ENCODE measurements at regions not wholly inside any gene's neighbourhood (a gene's known extent, or its start where the extent isn't known, plus 50 kb on each side); places are given as distances from the start of the nearest gene placed in this dataset.

DNA sequence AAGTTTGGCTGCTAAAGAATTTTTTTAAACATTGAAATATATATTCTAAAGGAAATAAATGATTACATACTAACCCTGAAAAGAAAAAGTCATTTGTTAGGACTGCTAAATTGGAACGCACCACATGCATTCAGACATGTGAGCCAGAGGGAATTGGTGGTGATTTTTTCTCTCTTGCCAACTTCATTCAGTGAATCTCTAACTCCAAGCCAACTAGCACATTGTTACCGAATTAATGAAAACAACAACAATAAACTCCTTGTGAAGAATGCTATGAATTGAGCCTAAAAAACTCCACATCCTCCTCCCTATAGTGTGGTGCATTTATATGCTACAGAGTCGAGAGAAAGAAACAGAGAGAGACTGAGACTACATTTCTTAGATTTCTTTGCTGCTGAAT lies 135.5 kb upstream of the CACNA2D1 start (continued):
- no peak for TF ChIP-seq ZNF274 (IDR thresholded peaks at IDR 0.05; ENCODE audit: low read depth, low read length)
- TF ChIP-seq YY1 (IDR thresholded peaks at IDR 0.05; ENCODE audit: extremely low read depth, insufficient replicate concordance, low read depth, low read length), result no peak

DNA sequence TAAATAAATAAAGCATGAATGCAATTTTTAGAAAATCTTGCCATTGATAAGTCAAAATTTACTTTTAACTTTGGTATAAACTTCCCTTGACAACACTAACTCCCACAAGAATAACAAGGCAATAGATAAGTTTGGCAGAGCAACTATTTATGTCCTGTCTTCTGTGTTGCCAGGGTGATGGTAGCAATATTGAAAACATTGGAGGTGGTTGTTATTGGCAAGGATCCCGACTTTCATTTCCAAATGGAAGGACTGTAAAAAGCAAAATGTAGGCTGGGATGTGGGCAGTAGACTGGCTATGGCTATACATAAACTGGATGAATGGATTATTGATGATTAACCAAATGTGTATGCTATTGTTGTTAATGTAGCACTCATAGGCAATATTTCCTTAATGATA lies 134.9 kb upstream of the CACNA2D1 start:
- H3K4me1 ChIP-seq (ENCODE audit: control insufficient read depth in 1 of 2, insufficient read depth in 2 of 2, low read length in 2 of 2), result no peaks in the 10 kb centered on the region
- DNase-seq (ENCODE audit: low read depth, low spot score), result no peak
- no peak for ATAC-seq
- no TSS peak for BruUV-seq (replicated peaks)
- no peak overlapping the region for H3K27ac ChIP-seq (ENCODE audit: low read depth, low read length)
- ChIA-PET CTCF (no interaction called here), POLR2A (no interaction called here), RAD21 (ENCODE audit: low non-redundant PET in 1 of 2, low total read pairs in 2 of 2, uncharacterized antibody in 2 of 2, unreplicated experiment in 2 of 2) (no interaction called here)
- H4K20me1 ChIP-seq (ENCODE audit: insufficient read depth), result no peaks in the 10 kb centered on the region
- H3K9me3 ChIP-seq (ENCODE audit: control insufficient read depth in 1 of 2, insufficient read depth in 1 of 2, low read depth in 1 of 2, low read length in 2 of 2), result no peaks in the 10 kb centered on the region
- H3K27me3 ChIP-seq (ENCODE audit: insufficient read depth, low read length), result no peaks in the 10 kb centered on the region
- H3K9me2 ChIP-seq (ENCODE audit: insufficient read depth), result no peaks in the 10 kb centered on the region
- no peak overlapping the region for H3K4me3 ChIP-seq (replicated peaks in 1 of 2; ENCODE audit: low read depth in 1 of 2, low read length in 2 of 2)
- intact Hi-C loops (cut with micrococcal nuclease), result no loop called here
- H3K4me2 ChIP-seq (ENCODE audit: low read length), result no peak overlapping the region
- H3K9ac ChIP-seq (ENCODE audit: low read length), result no peak overlapping the region
- H2AFZ ChIP-seq (ENCODE audit: low read depth, low read length, poor library complexity, severe bottlenecking), result no peak overlapping the region
- no peaks in the 10 kb centered on the region for H3K79me2 ChIP-seq (ENCODE audit: insufficient read depth, low read length)
- TF ChIP-seq, protein P1, sequence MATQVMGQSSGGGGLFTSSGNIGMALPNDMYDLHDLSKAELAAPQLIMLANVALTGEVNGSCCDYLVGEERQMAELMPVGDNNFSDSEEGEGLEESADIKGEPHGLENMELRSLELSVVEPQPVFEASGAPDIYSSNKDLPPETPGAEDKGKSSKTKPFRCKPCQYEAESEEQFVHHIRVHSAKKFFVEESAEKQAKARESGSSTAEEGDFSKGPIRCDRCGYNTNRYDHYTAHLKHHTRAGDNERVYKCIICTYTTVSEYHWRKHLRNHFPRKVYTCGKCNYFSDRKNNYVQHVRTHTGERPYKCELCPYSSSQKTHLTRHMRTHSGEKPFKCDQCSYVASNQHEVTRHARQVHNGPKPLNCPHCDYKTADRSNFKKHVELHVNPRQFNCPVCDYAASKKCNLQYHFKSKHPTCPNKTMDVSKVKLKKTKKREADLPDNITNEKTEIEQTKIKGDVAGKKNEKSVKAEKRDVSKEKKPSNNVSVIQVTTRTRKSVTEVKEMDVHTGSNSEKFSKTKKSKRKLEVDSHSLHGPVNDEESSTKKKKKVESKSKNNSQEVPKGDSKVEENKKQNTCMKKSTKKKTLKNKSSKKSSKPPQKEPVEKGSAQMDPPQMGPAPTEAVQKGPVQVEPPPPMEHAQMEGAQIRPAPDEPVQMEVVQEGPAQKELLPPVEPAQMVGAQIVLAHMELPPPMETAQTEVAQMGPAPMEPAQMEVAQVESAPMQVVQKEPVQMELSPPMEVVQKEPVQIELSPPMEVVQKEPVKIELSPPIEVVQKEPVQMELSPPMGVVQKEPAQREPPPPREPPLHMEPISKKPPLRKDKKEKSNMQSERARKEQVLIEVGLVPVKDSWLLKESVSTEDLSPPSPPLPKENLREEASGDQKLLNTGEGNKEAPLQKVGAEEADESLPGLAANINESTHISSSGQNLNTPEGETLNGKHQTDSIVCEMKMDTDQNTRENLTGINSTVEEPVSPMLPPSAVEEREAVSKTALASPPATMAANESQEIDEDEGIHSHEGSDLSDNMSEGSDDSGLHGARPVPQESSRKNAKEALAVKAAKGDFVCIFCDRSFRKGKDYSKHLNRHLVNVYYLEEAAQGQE (IDR thresholded peaks at IDR 0.05; ENCODE audit: low read depth), result no peak
- TF ChIP-seq SP1 (IDR thresholded peaks at IDR 0.05; ENCODE audit: low read depth), result no peak
- TF ChIP-seq SRF (IDR thresholded peaks at IDR 0.05; ENCODE audit: low read depth), result no peak
- TF ChIP-seq CBX3 (IDR thresholded peaks at IDR 0.05; ENCODE audit: low read depth), result no peak
- TF ChIP-seq ZNF274 (IDR thresholded peaks at IDR 0.05; ENCODE audit: low read depth, low read length), result no peak
- TF ChIP-seq, protein P2, sequence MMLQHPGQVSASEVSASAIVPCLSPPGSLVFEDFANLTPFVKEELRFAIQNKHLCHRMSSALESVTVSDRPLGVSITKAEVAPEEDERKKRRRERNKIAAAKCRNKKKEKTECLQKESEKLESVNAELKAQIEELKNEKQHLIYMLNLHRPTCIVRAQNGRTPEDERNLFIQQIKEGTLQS (IDR thresholded peaks at IDR 0.05), result no peak
- no peak for TF ChIP-seq FOSL1 (IDR thresholded peaks at IDR 0.05; ENCODE audit: low read depth)
- no peak for TF ChIP-seq YY1 (IDR thresholded peaks at IDR 0.05; ENCODE audit: extremely low read depth, insufficient replicate concordance, low read depth, low read length)
- no peak for TF ChIP-seq TCF7L2 (IDR thresholded peaks at IDR 0.05; ENCODE audit: borderline replicate concordance, extremely low read depth, insufficient read depth, insufficient read length)
- no peak for TF ChIP-seq ZFX (IDR thresholded peaks at IDR 0.05)
- TF ChIP-seq, protein P3, sequence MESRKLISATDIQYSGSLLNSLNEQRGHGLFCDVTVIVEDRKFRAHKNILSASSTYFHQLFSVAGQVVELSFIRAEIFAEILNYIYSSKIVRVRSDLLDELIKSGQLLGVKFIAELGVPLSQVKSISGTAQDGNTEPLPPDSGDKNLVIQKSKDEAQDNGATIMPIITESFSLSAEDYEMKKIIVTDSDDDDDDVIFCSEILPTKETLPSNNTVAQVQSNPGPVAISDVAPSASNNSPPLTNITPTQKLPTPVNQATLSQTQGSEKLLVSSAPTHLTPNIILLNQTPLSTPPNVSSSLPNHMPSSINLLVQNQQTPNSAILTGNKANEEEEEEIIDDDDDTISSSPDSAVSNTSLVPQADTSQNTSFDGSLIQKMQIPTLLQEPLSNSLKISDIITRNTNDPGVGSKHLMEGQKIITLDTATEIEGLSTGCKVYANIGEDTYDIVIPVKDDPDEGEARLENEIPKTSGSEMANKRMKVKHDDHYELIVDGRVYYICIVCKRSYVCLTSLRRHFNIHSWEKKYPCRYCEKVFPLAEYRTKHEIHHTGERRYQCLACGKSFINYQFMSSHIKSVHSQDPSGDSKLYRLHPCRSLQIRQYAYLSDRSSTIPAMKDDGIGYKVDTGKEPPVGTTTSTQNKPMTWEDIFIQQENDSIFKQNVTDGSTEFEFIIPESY (IDR thresholded peaks at IDR 0.05; ENCODE audit: extremely low read depth, insufficient replicate concordance, low read length), result no peak
- TF ChIP-seq POLR2AphosphoS5 (IDR thresholded peaks at IDR 0.05; ENCODE audit: low read depth, low read length), result no peak
- no peak for TF ChIP-seq JUND (IDR thresholded peaks at IDR 0.05)
- no peak for TF ChIP-seq EZH2phosphoT487 (IDR thresholded peaks at IDR 0.05; ENCODE audit: borderline replicate concordance)
- no peak for TF ChIP-seq EGR1 (IDR thresholded peaks at IDR 0.05; ENCODE audit: low read depth)
- TF ChIP-seq EZH2 (IDR thresholded peaks at IDR 0.05), result no peak
- no peaks in the 10 kb centered on the region for H3K36me3 ChIP-seq (ENCODE audit: control insufficient read depth in 1 of 2, insufficient read depth in 2 of 2, low read length in 2 of 2)
